ENCODE measurements at regions not wholly inside any gene's neighbourhood (a gene's known extent, or its start where the extent isn't known, plus 50 kb on each side); places are given as distances from the start of the nearest gene placed in this dataset.

- 66% methylated on average over 2 of the region's 2 CpGs for WGBS, 2 donors
- Histone ChIP-seq H3K36me3 (no peaks in the 10 kb centered on the region), H3K27ac (no peak overlapping the region), H3K9me3 (no peaks in the 10 kb centered on the region), H3K27me3 (no peaks in the 10 kb centered on the region), H3K4me3 (no peak overlapping the region), H3K4me1 (no peaks in the 10 kb centered on the region)
- TF ChIP-seq EP300 (IDR thresholded peaks at IDR 0.05) (no peak), POLR2A (IDR thresholded peaks at IDR 0.05) (no peak), POLR2AphosphoS5 (IDR thresholded peaks at IDR 0.05) (no peak), CTCF (IDR thresholded peaks at IDR 0.05) (no peak)
- ATAC-seq (ENCODE audit: low FRiP score in 2 of 2): no peak
- DNase-seq: no peak
Observed at GRCh38 chr9:25519286-25519685, 159.0 kb downstream of the TUSC1 start.

GRCh38 chr9:25517701-25518100 lies 160.5 kb downstream of the TUSC1 start:
- no peak for DNase-seq
- TF ChIP-seq POLR2AphosphoS5 (IDR thresholded peaks at IDR 0.05) (no peak), EP300 (IDR thresholded peaks at IDR 0.05) (no peak), CTCF (IDR thresholded peaks at IDR 0.05) (no peak), POLR2A (IDR thresholded peaks at IDR 0.05) (no peak)
- WGBS, 2 donors: 74 to 79% methylated on average over 2 of the region's 2 CpGs
- Histone ChIP-seq H3K36me3 (no peaks in the 10 kb centered on the region), H3K9me3 (no peaks in the 10 kb centered on the region), H3K4me3 (no peak overlapping the region), H3K27me3 (no peaks in the 10 kb centered on the region), H3K4me1 (no peaks in the 10 kb centered on the region), H3K27ac (no peak overlapping the region)
- ATAC-seq (ENCODE audit: low FRiP score in 2 of 2): no peak

- Histone ChIP-seq H3K27me3 (no peaks in the 10 kb centered on the region), H3K4me1 (no peaks in the 10 kb centered on the region), H3K27ac (no peak overlapping the region), H3K9me3 (no peaks in the 10 kb centered on the region), H3K36me3 (no peaks in the 10 kb centered on the region), H3K4me3 (no peak overlapping the region)
- TF ChIP-seq POLR2A (IDR thresholded peaks at IDR 0.05) (no peak), CTCF (IDR thresholded peaks at IDR 0.05) (no peak), EP300 (IDR thresholded peaks at IDR 0.05) (no peak), POLR2AphosphoS5 (IDR thresholded peaks at IDR 0.05) (no peak)
- WGBS, 2 donors: 77 to 80% methylated on average over 3 of the region's 3 CpGs
- no peak for ATAC-seq (ENCODE audit: low FRiP score in 2 of 2)
- DNase-seq: no peak
Observed at GRCh38 chr9:25513509-25514033, 164.7 kb downstream of the TUSC1 start.

- H3K27me3 ChIP-seq: no peaks in the 10 kb centered on the region
- no peaks in the 10 kb centered on the region for H3K36me3 ChIP-seq
- ATAC-seq (ENCODE audit: low FRiP score in 2 of 2) (no peak), DNase-seq (no peak)
- no peaks in the 10 kb centered on the region for H3K4me1 ChIP-seq
- 45 to 63% methylated on average over 1 of the region's 1 CpG for WGBS, 2 donors
- peaks cover 0 to 21% (median 14%) of the 10 kb centered on the region in 4 donors for H3K9me3 ChIP-seq
- no peak overlapping the region for H3K4me3 ChIP-seq
- TF ChIP-seq POLR2AphosphoS5 (IDR thresholded peaks at IDR 0.05) (no peak), POLR2A (IDR thresholded peaks at IDR 0.05) (no peak), EP300 (IDR thresholded peaks at IDR 0.05) (no peak), CTCF (IDR thresholded peaks at IDR 0.05) (no peak)
- no peak overlapping the region for H3K27ac ChIP-seq
Observed at GRCh38 chr9:25505644-25506043, 172.6 kb downstream of the TUSC1 start.

- Histone ChIP-seq H3K9me3 (no peaks in the 10 kb centered on the region), H3K27me3 (no peaks in the 10 kb centered on the region), H3K4me3 (no peak overlapping the region), H3K4me1 (no peaks in the 10 kb centered on the region), H3K27ac (no peak overlapping the region), H3K36me3 (no peaks in the 10 kb centered on the region)
- ATAC-seq (ENCODE audit: low FRiP score in 2 of 2): no peak
- 43 to 82% methylated on average over 1 of the region's 1 CpG for WGBS, 2 donors
- no peak for TF ChIP-seq CTCF (IDR thresholded peaks at IDR 0.05)
- TF ChIP-seq POLR2A (IDR thresholded peaks at IDR 0.05): no peak
- no peak for TF ChIP-seq EP300 (IDR thresholded peaks at IDR 0.05)
- TF ChIP-seq POLR2AphosphoS5 (IDR thresholded peaks at IDR 0.05): no peak
- no peak for DNase-seq
Observed at GRCh38 chr9:25481372-25481771, 196.9 kb downstream of the TUSC1 start.
